ENCODE measurements at regions not wholly inside any gene's neighbourhood (a gene's known extent, or its start where the extent isn't known, plus 50 kb on each side); places are given as distances from the start of the nearest gene placed in this dataset.
"Not testable (repeated sequence)": the region's sequence is repeated elsewhere in the genome, so short reads cannot be mapped to it uniquely, and the experiment has no call there.

- in situ Hi-C loops (cut with MboI; ENCODE audit: low sequenced_read_pairs), result not testable (repeated sequence)
Measured at GRCh38 chr6:154624727-154625126, 108.5 kb upstream of the SCAF8 start.

GRCh38 chr6:154625721-154626120 is 107.5 kb upstream of the SCAF8 start:
- in situ Hi-C loops (cut with MboI; ENCODE audit: low sequenced_read_pairs), result no loop called here

GRCh38 chr6:154629127-154629526 is 104.1 kb upstream of the SCAF8 start:
- in situ Hi-C loops (cut with MboI; ENCODE audit: low sequenced_read_pairs), result no loop called here

- in situ Hi-C loops (cut with MboI; ENCODE audit: low sequenced_read_pairs), result no loop called here
Measured at GRCh38 chr6:154632119-154632518, 101.1 kb upstream of the SCAF8 start.

- in situ Hi-C loops (cut with MboI; ENCODE audit: low sequenced_read_pairs), result no loop called here
Measured at GRCh38 chr6:154637392-154637791, 95.8 kb upstream of the SCAF8 start.

- in situ Hi-C loops (cut with MboI; ENCODE audit: low sequenced_read_pairs), result no loop called here
Measured at GRCh38 chr6:154638369-154638768, 94.8 kb upstream of the SCAF8 start.

- in situ Hi-C loops (cut with MboI; ENCODE audit: low sequenced_read_pairs), result not testable (repeated sequence)
Measured at GRCh38 chr6:154639196-154639595, 94.0 kb upstream of the SCAF8 start.

- in situ Hi-C loops (cut with MboI; ENCODE audit: low sequenced_read_pairs), result no loop called here
Measured at GRCh38 chr6:154648188-154648887, 84.9 kb upstream of the SCAF8 start.

GRCh38 chr6:154648888-154649205 is 84.4 kb upstream of the SCAF8 start:
- in situ Hi-C loops (cut with MboI; ENCODE audit: low sequenced_read_pairs), result no loop called here

- in situ Hi-C loops (cut with MboI; ENCODE audit: low sequenced_read_pairs), result no loop called here
Measured at GRCh38 chr6:154649721-154650120, 83.5 kb upstream of the SCAF8 start.

GRCh38 chr6:154650351-154650750 is 82.9 kb upstream of the SCAF8 start:
- in situ Hi-C loops (cut with MboI; ENCODE audit: low sequenced_read_pairs), result no loop called here

GRCh38 chr6:154651656-154652055 is 81.6 kb upstream of the SCAF8 start:
- in situ Hi-C loops (cut with MboI; ENCODE audit: low sequenced_read_pairs), result no loop called here

- in situ Hi-C loops (cut with MboI; ENCODE audit: low sequenced_read_pairs), result no loop called here
Measured at GRCh38 chr6:154653385-154653784, 79.8 kb upstream of the SCAF8 start.

- in situ Hi-C loops (cut with MboI; ENCODE audit: low sequenced_read_pairs), result no loop called here
Measured at GRCh38 chr6:154653853-154654252, 79.4 kb upstream of the SCAF8 start.

- in situ Hi-C loops (cut with MboI; ENCODE audit: low sequenced_read_pairs), result no loop called here
Measured at GRCh38 chr6:154656660-154657059, 76.6 kb upstream of the SCAF8 start.

- in situ Hi-C loops (cut with MboI; ENCODE audit: low sequenced_read_pairs), result no loop called here
Measured at GRCh38 chr6:154661768-154662167, 71.4 kb upstream of the SCAF8 start.

GRCh38 chr6:154664287-154664686 is 68.9 kb upstream of the SCAF8 start:
- in situ Hi-C loops (cut with MboI; ENCODE audit: low sequenced_read_pairs), result no loop called here

GRCh38 chr6:154668156-154668555 is 65.1 kb upstream of the SCAF8 start:
- in situ Hi-C loops (cut with MboI; ENCODE audit: low sequenced_read_pairs), result no loop called here

GRCh38 chr6:154672086-154672485 is 61.1 kb upstream of the SCAF8 start:
- in situ Hi-C loops (cut with MboI; ENCODE audit: low sequenced_read_pairs), result loop anchor here (10.0 kb wide), 1 partner anchor 517 kb away; no protein-coding TSS in a partner anchor

- in situ Hi-C loops (cut with MboI; ENCODE audit: low sequenced_read_pairs), result loop anchor here (10.0 kb wide), 1 partner anchor 519 kb away; no protein-coding TSS in a partner anchor
Measured at GRCh38 chr6:154673919-154674318, 59.3 kb upstream of the SCAF8 start.

- in situ Hi-C loops (cut with MboI; ENCODE audit: low sequenced_read_pairs), result loop anchor here (10.0 kb wide), 1 partner anchor 521 kb away; no protein-coding TSS in a partner anchor
Measured at GRCh38 chr6:154675602-154676088, 57.6 kb upstream of the SCAF8 start.

- in situ Hi-C loops (cut with MboI; ENCODE audit: low sequenced_read_pairs), result no loop called here
Measured at GRCh38 chr6:154682633-154683125, 50.5 kb upstream of the SCAF8 start.
